HT1080 (cell line): ENCODE measurements at regions not wholly inside any gene's neighbourhood (a gene's known extent, or its start where the extent isn't known, plus 50 kb on each side); places are given as distances from the start of the nearest gene placed in this dataset.

Experiments
- DNase-seq: peaks from one replicate; pipeline ENCODE4 v3.0.0-alpha.2; 2015; ENCODE audit warnings: low read depth

DNA sequence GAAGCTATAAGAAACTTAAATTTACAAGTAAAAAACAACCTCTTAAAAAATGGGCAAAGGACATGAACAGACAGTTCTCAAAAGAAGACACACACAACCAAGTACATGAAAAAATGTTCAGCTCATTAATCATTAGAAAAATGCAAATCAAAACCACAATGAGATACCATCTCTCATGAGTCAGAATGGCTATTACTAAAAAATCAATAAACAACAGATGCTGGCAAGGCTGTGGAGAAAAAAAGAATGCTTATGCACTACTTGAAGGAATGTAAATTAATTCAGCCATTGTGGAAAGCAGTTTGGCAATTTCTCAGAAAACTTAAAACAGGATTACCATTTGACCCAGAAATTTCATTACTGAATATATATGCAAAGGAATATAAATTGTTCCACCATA lies 666.3 kb upstream of the GRIA3 start:
- DNase-seq: no peak

DNA sequence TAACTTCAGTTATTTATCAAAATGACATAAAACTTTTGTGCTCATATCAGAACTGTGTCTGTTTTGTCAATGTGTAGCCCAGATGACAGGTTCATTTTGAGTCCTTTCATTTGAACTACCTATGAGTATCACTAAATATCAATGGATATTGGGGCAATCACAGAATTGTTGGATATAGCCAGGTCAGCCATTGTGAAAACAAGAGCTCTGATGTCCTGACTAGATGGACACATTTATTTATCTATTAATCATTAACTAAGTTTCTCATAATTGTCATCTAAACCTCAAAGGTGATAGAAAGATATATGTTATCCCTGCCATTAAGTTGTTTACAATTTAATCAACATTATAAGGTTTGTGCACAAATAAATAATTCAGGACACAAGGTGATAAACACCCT lies 638.3 kb upstream of the GRIA3 start:
- no peak for DNase-seq

DNA sequence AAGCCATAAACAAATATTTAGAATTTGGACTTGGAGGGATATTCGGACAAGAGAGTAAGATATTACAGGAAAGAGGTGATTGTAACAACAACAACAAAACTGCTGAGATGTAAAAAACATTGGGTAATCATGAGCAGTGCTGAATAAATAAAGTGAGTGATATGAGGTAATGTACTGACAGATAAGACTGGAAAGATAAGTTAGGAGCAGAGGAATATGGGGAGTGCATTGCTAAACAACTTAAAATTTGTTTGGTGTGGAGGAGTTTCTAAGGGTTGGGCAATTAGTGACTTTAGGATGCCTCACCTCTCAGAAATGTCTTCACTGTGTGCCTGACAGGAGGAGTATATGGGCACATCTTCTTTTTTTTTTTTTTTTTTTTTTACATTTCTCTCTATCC lies 637.8 kb upstream of the GRIA3 start:
- no peak for DNase-seq

DNA sequence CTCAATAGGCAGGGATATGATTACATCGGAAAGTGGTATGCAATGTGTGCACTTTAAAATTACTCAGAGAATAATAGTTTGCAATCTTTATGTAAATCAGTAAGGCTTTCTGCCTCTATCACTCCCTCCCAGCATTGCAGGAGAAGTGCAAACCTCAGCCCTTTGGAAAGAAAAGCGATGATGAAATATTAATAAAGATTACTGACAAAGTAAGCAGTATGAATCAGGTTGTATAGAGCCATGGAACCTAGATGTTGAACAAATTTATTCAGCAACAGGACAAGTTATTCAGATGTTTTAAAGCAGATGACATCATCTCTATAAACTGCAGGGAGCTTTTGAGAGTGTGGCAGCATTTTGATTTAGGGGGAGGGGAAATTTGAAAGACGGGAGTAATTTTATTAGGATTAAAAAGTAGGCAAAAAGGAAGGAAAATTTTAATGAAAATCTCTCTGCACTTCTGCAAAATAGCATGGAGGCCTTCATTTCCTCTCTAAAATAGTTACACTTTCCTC lies 631.7 kb upstream of the GRIA3 start:
- no peak for DNase-seq

DNA sequence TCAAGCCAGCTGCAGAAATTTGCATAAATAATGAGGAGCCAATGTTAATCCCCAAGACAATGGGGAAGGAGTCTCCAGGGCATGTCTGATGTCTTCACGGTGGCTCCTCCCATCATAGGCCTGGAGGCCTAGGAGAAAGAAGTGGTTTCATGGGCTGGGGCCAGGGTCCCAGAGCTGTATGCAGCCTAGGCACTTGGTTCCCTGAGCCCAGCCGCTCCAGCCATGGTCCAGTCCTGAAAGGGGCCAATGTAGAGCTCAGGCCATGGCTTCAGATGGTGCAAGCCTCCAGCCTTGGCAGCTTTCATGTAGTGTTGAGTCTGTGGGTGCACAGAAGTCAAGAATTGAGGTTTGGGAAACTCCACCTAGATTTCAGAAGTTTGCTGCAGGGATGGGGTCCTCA lies 628.2 kb upstream of the GRIA3 start:
- DNase-seq: no peak

DNA sequence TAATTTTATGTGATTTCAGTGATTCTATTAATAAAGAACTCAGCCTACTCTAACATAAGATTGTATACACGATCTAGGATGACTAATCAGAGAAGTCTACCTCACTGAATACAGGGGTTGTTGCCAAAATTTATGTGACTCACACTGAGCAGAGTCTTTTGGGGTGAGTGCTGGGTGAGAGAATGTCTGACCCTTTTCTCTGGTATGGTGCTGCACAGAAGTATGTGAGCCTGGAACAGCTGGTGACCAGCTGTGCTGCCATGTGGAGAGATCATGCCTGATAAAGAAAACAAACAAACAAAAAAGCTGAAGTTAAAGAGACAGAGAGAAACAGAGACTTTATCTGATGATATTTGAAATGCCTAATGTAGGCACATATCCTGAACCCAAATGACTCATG lies 618.1 kb upstream of the GRIA3 start:
- DNase-seq: peak; percentile 46

DNA sequence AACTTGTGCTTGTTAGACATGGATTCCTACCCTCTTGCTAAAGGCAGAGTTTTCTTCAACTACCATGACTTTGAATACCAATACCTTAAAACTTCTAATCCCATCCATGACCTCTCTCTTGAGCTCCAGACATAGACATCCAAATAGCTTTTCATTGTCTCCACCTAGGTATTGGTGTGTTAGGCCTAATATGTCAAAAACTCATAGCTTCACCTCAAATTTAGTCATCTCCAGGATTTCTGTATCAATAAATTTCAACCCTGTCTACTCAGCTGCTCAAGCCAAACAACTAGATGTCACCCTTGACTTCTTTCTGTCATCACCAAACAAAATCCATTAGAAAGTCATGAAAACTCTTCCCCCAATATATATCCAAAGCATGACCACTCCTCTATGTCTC lies 617.7 kb upstream of the GRIA3 start:
- no peak for DNase-seq

DNA sequence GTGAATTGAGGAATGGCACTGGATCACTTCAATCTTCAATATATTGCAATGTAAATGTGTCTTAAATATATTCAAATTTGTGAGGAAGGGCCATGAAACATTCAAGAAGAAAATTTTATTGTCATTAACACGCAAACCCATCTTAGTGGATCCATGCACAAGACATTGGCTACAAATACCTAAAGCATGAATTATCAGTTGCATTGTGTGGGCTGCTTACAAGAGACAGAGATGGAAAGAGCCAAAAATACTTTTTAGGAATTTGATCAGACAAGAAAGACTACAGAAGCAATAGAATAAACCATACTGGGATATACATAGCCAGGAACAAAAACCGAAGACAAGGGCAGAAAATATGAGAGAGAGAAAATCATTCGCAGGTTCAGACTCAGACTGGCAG lies 616.2 kb upstream of the GRIA3 start:
- no peak for DNase-seq

DNA sequence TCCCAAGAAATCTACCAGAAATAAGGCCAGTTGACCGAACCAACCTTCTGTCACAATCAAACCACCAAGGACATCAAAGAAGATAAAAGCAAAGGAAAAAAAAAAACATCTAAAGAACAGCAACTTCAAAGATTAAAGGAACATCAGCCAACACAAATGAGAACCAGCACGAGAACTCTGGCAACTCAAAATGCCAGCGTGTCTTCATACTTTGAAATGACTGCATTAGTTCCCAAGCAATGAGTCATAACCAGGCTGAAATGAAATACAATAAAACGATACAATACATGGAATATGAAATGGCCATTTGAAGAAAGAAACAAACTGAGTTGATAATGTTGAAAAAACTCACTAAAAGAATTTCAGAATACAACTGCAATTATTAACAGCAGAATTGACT lies 611.6 kb upstream of the GRIA3 start:
- DNase-seq: no peak

DNA sequence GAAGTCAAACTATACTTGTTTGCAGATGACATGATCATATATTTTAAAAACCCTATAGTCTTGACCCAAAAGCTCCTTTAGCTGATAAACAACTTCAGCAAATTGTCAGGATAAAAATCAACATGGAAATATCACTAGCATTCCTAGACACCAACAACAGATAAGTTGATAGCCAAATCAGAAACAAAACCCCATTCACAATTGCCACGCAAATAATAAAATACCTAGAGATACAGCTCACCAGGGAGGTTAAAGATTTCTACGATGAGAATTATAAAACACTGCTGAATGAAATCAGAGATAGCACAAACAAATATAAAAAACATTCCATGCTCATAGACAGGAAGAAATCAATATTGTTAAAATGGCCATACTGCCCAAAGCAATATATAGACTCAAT lies 605.0 kb upstream of the GRIA3 start:
- no peak for DNase-seq

DNA sequence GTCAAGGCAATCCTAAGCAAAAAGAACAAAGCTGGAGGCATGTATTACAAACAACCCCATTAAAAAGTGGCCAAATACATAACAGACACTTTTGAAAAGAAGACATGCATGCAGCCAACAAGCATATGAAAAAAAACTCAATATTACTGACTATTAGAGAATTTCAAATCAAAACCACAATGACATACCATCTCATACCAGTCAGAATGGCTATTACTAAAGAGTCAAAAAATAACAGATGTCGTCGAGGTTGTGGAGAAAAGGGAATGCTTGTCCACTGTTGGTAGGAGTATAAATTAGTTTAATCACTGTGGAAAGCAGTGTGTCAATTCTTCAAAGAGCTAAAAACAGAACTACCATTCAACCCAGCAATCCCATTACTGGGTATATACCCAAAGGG lies 604.6 kb upstream of the GRIA3 start:
- no peak for DNase-seq

DNA sequence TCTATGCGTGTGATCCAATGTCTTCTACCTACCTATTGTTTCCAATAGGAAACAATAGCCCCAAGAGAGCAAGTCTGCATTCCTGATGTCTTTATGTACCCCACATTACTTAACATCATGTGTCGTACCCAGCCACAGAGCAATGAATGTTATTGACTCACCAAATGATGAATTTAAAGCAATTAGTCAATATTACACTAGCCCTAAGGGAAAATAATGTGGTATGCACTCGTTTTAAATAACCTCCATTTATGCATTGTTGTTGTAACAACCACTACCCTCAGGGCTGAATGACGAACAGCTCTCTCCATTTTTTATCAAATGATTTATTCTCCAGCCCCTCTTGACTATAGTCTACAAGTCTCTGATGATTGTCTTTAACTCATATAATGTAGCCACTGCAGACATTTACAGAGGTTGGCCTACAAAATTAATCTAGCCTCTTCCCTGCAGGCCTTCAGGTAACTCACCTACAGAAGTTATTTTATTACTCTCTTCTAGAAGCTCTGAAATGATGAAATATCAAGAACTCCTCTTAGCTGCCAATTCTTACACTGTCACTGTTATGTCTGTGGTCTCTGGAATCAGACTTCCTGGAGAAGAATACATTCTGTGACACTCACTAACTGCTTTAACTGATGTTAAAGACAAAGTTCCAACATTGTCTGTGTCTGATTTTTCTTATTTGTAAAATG lies 601.7 kb upstream of the GRIA3 start:
- no peak for DNase-seq

DNA sequence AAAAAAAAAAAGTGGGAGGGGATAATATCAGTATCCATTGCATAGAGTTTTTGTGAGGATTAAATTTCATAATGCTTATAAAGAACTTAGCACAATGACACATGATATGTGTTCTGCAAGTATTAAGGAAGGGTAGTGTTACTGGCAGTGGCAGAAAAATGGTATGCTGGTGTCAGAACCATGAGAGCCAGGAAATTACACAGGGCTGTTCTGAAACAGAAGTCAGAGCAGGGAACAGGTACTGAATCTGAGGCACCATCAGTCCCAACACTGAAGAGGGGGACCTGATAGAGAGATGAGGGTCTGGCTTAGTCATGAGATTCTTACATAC lies 601.1 kb upstream of the GRIA3 start:
- no peak for DNase-seq

DNA sequence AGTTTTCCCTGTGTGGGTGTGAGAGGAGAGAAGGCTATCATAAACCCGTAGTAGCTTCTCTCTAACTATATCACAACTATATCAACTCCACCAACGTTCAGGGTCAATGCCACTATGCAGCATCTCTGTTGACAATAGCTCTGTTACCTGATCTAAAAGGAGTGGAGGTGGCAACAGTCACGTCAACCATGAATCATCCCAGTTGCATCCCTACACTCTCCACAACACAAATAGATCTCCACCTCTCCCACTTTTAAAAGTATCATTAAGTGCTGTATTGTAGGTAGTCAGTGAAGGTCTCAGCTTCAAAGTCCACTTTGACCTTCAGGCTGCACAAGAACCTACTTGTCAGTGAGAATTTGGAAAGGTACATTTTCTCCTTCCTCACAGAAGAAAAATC lies 600.5 kb upstream of the GRIA3 start:
- no peak for DNase-seq

DNA sequence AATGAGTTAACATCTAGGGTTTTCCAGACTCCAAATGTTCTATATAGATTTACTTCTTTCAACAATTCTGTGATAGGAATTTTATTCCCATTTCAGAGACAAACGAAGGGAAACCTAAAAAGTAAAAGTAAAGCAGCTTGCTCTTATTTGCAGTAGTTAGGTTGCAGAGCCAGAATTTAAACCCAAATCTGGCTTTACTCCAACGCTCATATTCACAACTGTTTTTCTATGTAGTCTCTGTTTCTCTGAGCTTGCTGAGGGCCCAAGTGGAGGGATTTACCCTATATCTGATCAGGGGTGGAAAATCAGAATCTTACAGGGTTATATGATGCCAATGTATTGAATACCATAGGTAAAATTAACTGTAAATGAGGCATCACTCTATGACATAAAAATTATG lies 599.1 kb upstream of the GRIA3 start:
- no peak for DNase-seq

DNA sequence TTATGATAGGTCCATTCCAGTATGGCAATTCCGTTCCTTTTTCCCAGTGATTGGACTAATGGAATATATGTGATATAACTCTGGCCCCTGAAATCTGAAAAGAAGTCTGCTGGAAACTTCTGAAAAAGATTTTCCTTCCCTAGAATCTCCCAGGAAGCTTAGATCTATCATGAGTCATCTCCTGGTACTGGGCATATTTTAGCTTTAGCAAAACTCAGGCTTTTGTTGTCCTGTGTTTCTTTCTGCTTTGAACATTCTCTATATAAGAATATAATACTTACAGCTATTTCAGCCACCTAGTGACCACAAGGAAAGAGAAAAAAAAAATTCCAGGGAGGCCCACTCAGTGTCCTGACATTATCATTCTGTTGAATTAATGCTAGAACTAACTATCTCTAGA lies 597.2 kb upstream of the GRIA3 start:
- DNase-seq: no peak

DNA sequence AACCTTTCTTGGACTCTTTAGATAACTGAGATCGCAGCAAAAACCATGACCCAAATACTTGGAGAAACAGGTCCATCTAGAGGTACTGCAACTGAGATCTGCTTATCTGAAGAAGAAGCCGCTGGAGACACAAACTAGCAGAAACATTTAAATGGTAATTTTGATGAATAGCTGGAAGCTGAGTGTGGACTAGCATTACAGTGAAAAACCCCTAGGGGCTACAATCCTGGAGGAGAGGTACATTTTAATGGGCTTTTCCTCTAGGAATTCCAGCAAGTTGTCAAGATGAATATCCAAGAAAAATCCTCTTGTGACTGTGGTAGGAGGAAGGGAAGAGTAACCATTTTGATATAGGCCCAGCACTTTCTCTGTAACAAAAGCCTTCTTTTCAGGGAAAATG lies 592.5 kb upstream of the GRIA3 start:
- no peak for DNase-seq

DNA sequence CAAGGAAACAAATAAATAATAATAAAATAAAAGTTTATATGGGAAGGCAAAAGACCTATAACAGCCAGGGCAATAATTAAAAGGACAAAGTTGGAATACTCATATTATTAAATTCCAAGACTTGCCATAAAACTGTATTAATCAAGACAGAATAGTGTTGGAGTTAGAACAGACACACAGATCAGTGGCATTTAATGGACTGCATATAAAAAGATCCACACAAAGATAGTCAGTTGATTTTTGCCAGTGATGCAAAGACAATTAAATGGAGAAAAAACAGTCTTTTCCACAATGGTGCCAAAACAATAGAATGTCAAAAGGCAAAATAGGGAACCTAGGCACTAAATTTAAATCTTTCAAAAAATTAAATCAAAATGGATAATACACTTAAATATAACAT lies 587.1 kb upstream of the GRIA3 start:
- DNase-seq: no peak

DNA sequence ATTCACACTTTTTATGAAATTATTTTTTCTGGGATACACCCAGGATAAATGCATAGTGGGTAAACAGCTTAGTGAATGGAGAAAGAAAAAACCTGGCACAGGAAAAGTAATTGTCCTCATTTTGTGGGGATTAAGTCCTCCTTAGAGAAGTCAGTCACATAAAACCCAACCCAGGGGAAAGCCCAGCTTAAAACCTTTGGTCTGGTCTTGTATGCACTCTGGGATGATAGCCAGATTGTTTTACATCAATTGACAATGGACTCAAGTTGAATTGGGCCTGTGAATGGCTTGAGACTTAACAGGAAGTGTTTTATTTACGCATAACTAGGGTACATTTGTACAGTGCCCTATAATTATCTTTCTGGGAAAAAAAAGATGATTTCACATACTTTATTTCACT lies 561.3 kb upstream of the GRIA3 start:
- no peak for DNase-seq

DNA sequence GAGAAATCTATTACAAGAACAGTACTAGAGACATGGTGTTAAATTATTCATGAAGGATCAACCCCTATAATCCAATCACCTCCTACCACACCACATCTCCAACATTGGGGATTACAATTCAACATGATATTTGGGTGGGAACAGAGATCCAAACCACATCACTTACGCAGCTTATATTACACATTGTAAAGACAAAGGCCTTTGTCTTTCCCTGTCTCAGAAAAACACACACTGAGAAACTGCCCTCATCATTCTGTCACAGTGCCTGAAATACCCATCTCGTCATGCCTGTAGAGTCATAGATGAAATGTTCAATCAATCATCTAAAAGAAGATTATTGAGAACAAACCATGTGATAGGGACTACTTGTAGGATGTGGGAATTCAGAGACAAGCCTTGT lies 558.8 kb upstream of the GRIA3 start:
- no peak for DNase-seq

DNA sequence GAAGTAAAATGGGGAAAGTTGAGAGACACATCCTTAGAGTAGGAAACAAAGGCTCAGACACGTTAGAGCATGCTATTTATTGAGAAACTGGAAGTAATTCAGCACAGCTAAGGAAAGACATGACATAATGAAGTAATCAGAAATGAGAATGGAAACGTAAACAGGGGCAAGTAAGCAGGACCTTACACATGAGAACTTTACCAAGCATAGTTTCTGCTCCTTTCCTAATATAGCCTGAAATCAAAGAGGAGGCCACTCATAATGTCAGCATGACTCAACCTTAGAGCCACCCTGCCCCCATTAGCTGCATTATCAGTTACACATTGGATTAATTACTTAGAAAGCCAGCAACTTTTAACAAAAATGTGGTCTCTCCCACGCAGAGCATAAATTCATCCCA lies 558.3 kb upstream of the GRIA3 start:
- DNase-seq: no peak

DNA sequence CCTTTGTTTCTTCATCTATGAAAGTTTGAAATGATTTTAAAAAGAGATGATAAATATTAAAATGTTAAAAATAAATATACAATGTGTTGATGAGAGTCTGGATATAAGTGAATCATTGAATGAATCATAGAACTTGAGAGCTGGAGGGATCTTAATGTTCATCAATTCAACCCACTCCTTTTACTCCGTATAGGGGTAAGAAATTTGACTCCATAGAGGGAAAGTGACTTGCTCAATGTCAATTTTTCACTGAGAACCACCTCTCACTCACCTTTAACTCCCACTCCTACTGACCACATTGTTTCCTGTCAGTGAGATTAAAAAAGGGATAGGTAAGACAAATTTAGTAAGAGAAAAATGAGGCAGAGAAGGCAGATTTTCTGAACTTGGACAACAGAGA lies 557.2 kb upstream of the GRIA3 start:
- DNase-seq: no peak

DNA sequence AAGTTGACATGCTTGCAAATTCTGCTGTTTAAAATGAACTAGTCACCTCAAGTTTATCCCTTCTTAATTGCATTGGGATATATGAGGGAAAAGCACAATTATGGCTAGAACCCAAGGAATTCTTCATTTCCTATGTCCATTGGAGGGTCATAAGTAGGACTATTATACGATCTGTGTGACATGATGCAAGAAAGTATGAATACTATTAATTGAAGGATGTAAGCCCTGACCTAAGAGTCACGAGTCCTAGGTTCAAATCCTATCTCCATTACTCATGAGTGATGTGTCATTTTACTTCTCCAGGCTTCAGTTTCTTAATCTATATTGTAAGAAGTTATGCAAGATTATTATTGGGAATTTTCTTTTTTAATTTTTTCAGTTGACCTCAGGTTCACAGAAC lies 542.9 kb upstream of the GRIA3 start:
- DNase-seq: no peak

DNA sequence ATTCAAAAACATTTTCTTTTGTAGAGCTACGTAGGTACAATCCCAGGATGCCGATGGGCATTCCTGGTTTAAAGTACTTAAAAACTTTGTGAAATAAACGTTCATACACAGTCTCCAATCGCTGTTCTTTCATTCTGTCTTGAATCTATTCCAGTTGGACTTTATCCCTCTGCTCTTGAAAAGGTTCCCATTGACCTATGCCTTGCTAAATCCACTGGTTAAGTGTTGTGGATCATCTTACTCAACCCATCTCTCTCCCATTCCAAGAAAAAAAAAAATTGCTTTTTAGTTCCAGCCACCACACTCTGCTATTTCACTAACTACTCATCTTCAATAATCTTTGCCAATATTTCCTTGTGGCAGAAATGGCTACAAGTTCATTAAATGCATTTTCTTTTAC lies 542.3 kb upstream of the GRIA3 start:
- DNase-seq: no peak
